ENCODE measurements at regions not wholly inside any gene's neighbourhood (a gene's known extent, or its start where the extent isn't known, plus 50 kb on each side); places are given as distances from the start of the nearest gene placed in this dataset.
"Not testable (repeated sequence)": the region's sequence is repeated elsewhere in the genome, so short reads cannot be mapped to it uniquely, and the experiment has no call there.

- H3K27ac ChIP-seq (ENCODE audit: insufficient read depth, low read length, poor library complexity, severe bottlenecking), result no peak overlapping the region
- H3K4me1 ChIP-seq (ENCODE audit: control insufficient read depth, insufficient read depth, low read length, poor library complexity, severe bottlenecking), result no peaks in the 10 kb centered on the region
- H3K36me3 Mint-ChIP-seq, result no peaks in the 10 kb centered on the region
- H3K9me3 ChIP-seq (ENCODE audit: control insufficient read depth in 2 of 2, low read length in 2 of 2), result no peaks in the 10 kb centered on the region
- no peak overlapping the region for H3K4me3 Mint-ChIP-seq
- no peaks in the 10 kb centered on the region for H3K27me3 ChIP-seq (ENCODE audit: control insufficient read depth, insufficient read depth, low read length)
- no peak overlapping the region for H3K4me3 ChIP-seq (ENCODE audit: low read depth, low read length)
- no peak for ATAC-seq (ENCODE audit: low read depth in 2 of 2)
- DNase-seq, result no peak
- H3K4me1 Mint-ChIP-seq, result no peaks in the 10 kb centered on the region
- H3K9me3 Mint-ChIP-seq, result no peaks in the 10 kb centered on the region
- H3K36me3 ChIP-seq (ENCODE audit: control insufficient read depth, insufficient read depth, low read length), result no peaks in the 10 kb centered on the region
- peaks cover 4% of the 10 kb centered on the region for H3K27me3 Mint-ChIP-seq
- no peak overlapping the region for H3K27ac Mint-ChIP-seq
These were observed 499.4 kb upstream of the C16orf82 start for GRCh38 chr16:26567356-26567755.

- Histone ChIP-seq H3K9me3 (ENCODE audit: control insufficient read depth in 2 of 2, low read length in 2 of 2) (no peaks in the 10 kb centered on the region), H3K27ac (ENCODE audit: insufficient read depth, low read length, poor library complexity, severe bottlenecking) (no peak overlapping the region), H3K36me3 (ENCODE audit: control insufficient read depth, insufficient read depth, low read length) (no peaks in the 10 kb centered on the region), H3K4me1 (ENCODE audit: control insufficient read depth, insufficient read depth, low read length, poor library complexity, severe bottlenecking) (no peaks in the 10 kb centered on the region), H3K4me3 (ENCODE audit: low read depth, low read length) (no peak overlapping the region), H3K27me3 (ENCODE audit: control insufficient read depth, insufficient read depth, low read length) (no peaks in the 10 kb centered on the region)
- DNase-seq (peak in 1 of 3 donors; percentile 41), ATAC-seq (ENCODE audit: low read depth in 2 of 2) (no peak)
- H3K4me1 Mint-ChIP-seq, result no peaks in the 10 kb centered on the region
- no peak overlapping the region for H3K27ac Mint-ChIP-seq
- no peak overlapping the region for H3K4me3 Mint-ChIP-seq
- no peaks in the 10 kb centered on the region for H3K9me3 Mint-ChIP-seq
- H3K27me3 Mint-ChIP-seq, result peaks cover 4% of the 10 kb centered on the region
- no peaks in the 10 kb centered on the region for H3K36me3 Mint-ChIP-seq
These were observed 496.9 kb upstream of the C16orf82 start for GRCh38 chr16:26569793-26570192.

- Histone ChIP-seq H3K4me3 (ENCODE audit: low read depth, low read length) (no peak overlapping the region), H3K4me1 (ENCODE audit: control insufficient read depth, insufficient read depth, low read length, poor library complexity, severe bottlenecking) (no peaks in the 10 kb centered on the region), H3K27me3 (ENCODE audit: control insufficient read depth, insufficient read depth, low read length) (no peaks in the 10 kb centered on the region), H3K27ac (ENCODE audit: insufficient read depth, low read length, poor library complexity, severe bottlenecking) (no peak overlapping the region), H3K9me3 (ENCODE audit: control insufficient read depth in 2 of 2, low read length in 2 of 2) (no peaks in the 10 kb centered on the region), H3K36me3 (ENCODE audit: control insufficient read depth, insufficient read depth, low read length) (no peaks in the 10 kb centered on the region)
- no peak for DNase-seq
- peaks cover 0 to 6% (median 0%) of the 10 kb centered on the region in 7 donors for H3K9me3 Mint-ChIP-seq
- no peaks in the 10 kb centered on the region for H3K36me3 Mint-ChIP-seq
- no peak for ATAC-seq (ENCODE audit: low read depth in 2 of 2)
- H3K4me3 Mint-ChIP-seq, result no peak overlapping the region
- no peak overlapping the region for H3K27ac Mint-ChIP-seq
- no peaks in the 10 kb centered on the region for H3K27me3 Mint-ChIP-seq
- H3K4me1 Mint-ChIP-seq, result peaks cover 0 to 5% (median 3%) of the 10 kb centered on the region in 4 donors
These were observed 488.0 kb upstream of the C16orf82 start for GRCh38 chr16:26578748-26579147.

GRCh38 chr16:26583803-26584202 is 482.9 kb upstream of the C16orf82 start:
- ATAC-seq (ENCODE audit: low read depth in 2 of 2), result no peak
- no peak overlapping the region for H3K4me3 ChIP-seq (ENCODE audit: low read depth, low read length)
- no peaks in the 10 kb centered on the region for H3K9me3 ChIP-seq (ENCODE audit: control insufficient read depth in 2 of 2, low read length in 2 of 2)
- no peak overlapping the region for H3K27ac ChIP-seq (ENCODE audit: insufficient read depth, low read length, poor library complexity, severe bottlenecking)
- no peaks in the 10 kb centered on the region for H3K4me1 ChIP-seq (ENCODE audit: control insufficient read depth, insufficient read depth, low read length, poor library complexity, severe bottlenecking)
- H3K36me3 Mint-ChIP-seq, result no peaks in the 10 kb centered on the region
- peaks cover 0 to 14% (median 4%) of the 10 kb centered on the region in 7 donors for H3K9me3 Mint-ChIP-seq
- no peak overlapping the region for H3K27ac Mint-ChIP-seq
- no peaks in the 10 kb centered on the region for H3K36me3 ChIP-seq (ENCODE audit: control insufficient read depth, insufficient read depth, low read length)
- no peaks in the 10 kb centered on the region for H3K27me3 Mint-ChIP-seq
- no peaks in the 10 kb centered on the region for H3K27me3 ChIP-seq (ENCODE audit: control insufficient read depth, insufficient read depth, low read length)
- no peak for DNase-seq
- peaks cover 3 to 5% (median 4%) of the 10 kb centered on the region in 4 donors for H3K4me1 Mint-ChIP-seq
- H3K4me3 Mint-ChIP-seq, result no peak overlapping the region

GRCh38 chr16:26593700-26594099 is 473.0 kb upstream of the C16orf82 start:
- H3K27me3 ChIP-seq (ENCODE audit: control insufficient read depth, insufficient read depth, low read length), result no peaks in the 10 kb centered on the region
- H3K36me3 ChIP-seq (ENCODE audit: control insufficient read depth, insufficient read depth, low read length), result no peaks in the 10 kb centered on the region
- Mint-ChIP-seq H3K4me3 (peak overlapping the region; percentile 75 to 81 (median 78)), H3K27me3 (no peaks in the 10 kb centered on the region), H3K4me1 (peaks cover 7 to 43% (median 15%) of the 10 kb centered on the region in 4 donors), H3K27ac (peak overlapping the region; percentile 36 to 76 (median 67)), H3K9me3 (no peaks in the 10 kb centered on the region), H3K36me3 (no peaks in the 10 kb centered on the region)
- H3K9me3 ChIP-seq (ENCODE audit: control insufficient read depth in 2 of 2, low read length in 2 of 2), result no peaks in the 10 kb centered on the region
- peak overlapping the region; percentile 82 for H3K4me3 ChIP-seq (ENCODE audit: low read depth, low read length)
- H3K4me1 ChIP-seq (ENCODE audit: control insufficient read depth, insufficient read depth, low read length, poor library complexity, severe bottlenecking), result peaks cover 7% of the 10 kb centered on the region
- H3K27ac ChIP-seq (ENCODE audit: insufficient read depth, low read length, poor library complexity, severe bottlenecking), result peak overlapping the region; percentile 64
- ATAC-seq (ENCODE audit: low read depth in 2 of 2), result no peak
- peak in 1 of 3 donors; percentile 17 for DNase-seq

- H3K9me3 Mint-ChIP-seq, result no peaks in the 10 kb centered on the region
- ATAC-seq (ENCODE audit: low read depth in 2 of 2), result no peak
- H3K4me3 Mint-ChIP-seq, result peak overlapping the region; percentile 75 to 94 (median 78)
- Histone ChIP-seq H3K9me3 (ENCODE audit: control insufficient read depth in 2 of 2, low read length in 2 of 2) (no peaks in the 10 kb centered on the region), H3K27me3 (ENCODE audit: control insufficient read depth, insufficient read depth, low read length) (no peaks in the 10 kb centered on the region), H3K4me3 (ENCODE audit: low read depth, low read length) (peak overlapping the region; percentile 82), H3K27ac (ENCODE audit: insufficient read depth, low read length, poor library complexity, severe bottlenecking) (peak overlapping the region; percentile 64), H3K36me3 (ENCODE audit: control insufficient read depth, insufficient read depth, low read length) (no peaks in the 10 kb centered on the region), H3K4me1 (ENCODE audit: control insufficient read depth, insufficient read depth, low read length, poor library complexity, severe bottlenecking) (peaks cover 17% of the 10 kb centered on the region)
- H3K36me3 Mint-ChIP-seq, result no peaks in the 10 kb centered on the region
- H3K27ac Mint-ChIP-seq, result peak overlapping the region; percentile 33 to 76 (median 36)
- no peaks in the 10 kb centered on the region for H3K27me3 Mint-ChIP-seq
- H3K4me1 Mint-ChIP-seq, result peaks cover 14 to 53% (median 18%) of the 10 kb centered on the region in 4 donors
- DNase-seq, result peak in 1 of 3 donors; percentile 25
These were observed 472.1 kb upstream of the C16orf82 start for GRCh38 chr16:26594666-26595065.

- H3K4me1 ChIP-seq (ENCODE audit: control insufficient read depth, insufficient read depth, low read length, poor library complexity, severe bottlenecking), result peaks cover 20% of the 10 kb centered on the region
- peak overlapping the region; percentile 35 to 83 (median 36) for H3K27ac Mint-ChIP-seq
- H3K36me3 Mint-ChIP-seq, result no peaks in the 10 kb centered on the region
These were observed 471.5 kb upstream of the C16orf82 start for GRCh38 chr16:26595199-26595598.

GRCh38 chr16:26596033-26596432 is 470.7 kb upstream of the C16orf82 start:
- H3K27me3 Mint-ChIP-seq; H3K27ac ChIP-seq (ENCODE audit: insufficient read depth, low read length, poor library complexity, severe bottlenecking); ATAC-seq (ENCODE audit: low read depth in 2 of 2); H3K9me3 Mint-ChIP-seq; DNase-seq; H3K9me3 ChIP-seq (ENCODE audit: control insufficient read depth in 2 of 2, low read length in 2 of 2); H3K4me3 ChIP-seq (ENCODE audit: low read depth, low read length); H3K27me3 ChIP-seq (ENCODE audit: control insufficient read depth, insufficient read depth, low read length); H3K36me3 ChIP-seq (ENCODE audit: control insufficient read depth, insufficient read depth, low read length); H3K36me3 Mint-ChIP-seq: not testable (repeated sequence)
- Mint-ChIP-seq H3K4me3 (peak overlapping the region in 1 of 4 donors; percentile 23), H3K4me1 (peaks cover 14 to 61% (median 19%) of the 10 kb centered on the region in 4 donors), H3K27ac (peak overlapping the region in 1 of 3 donors; percentile 36)
- H3K4me1 ChIP-seq (ENCODE audit: control insufficient read depth, insufficient read depth, low read length, poor library complexity, severe bottlenecking), result peaks cover 26% of the 10 kb centered on the region

More at GRCh38 chr16:26595199-26595598, 471.5 kb upstream of the C16orf82 start:
- Mint-ChIP-seq H3K9me3 (no peaks in the 10 kb centered on the region), H3K4me3 (peak overlapping the region; percentile 75 to 94 (median 78)), H3K4me1 (peaks cover 15 to 55% (median 18%) of the 10 kb centered on the region in 4 donors), H3K27me3 (no peaks in the 10 kb centered on the region)
- Histone ChIP-seq H3K27ac (ENCODE audit: insufficient read depth, low read length, poor library complexity, severe bottlenecking) (peak overlapping the region; percentile 64), H3K36me3 (ENCODE audit: control insufficient read depth, insufficient read depth, low read length) (no peaks in the 10 kb centered on the region), H3K4me3 (ENCODE audit: low read depth, low read length) (peak overlapping the region; percentile 82), H3K9me3 (ENCODE audit: control insufficient read depth in 2 of 2, low read length in 2 of 2) (no peaks in the 10 kb centered on the region), H3K27me3 (ENCODE audit: control insufficient read depth, insufficient read depth, low read length) (no peaks in the 10 kb centered on the region)
- ATAC-seq (ENCODE audit: low read depth in 2 of 2), result peak in 1 of 2 donors; percentile 12
- DNase-seq, result no peak
